Mucosa of descending colon (tissue), 3 donors: ENCODE measurements at regions not wholly inside any gene's neighbourhood (a gene's known extent, or its start where the extent isn't known, plus 50 kb on each side); places are given as distances from the start of the nearest gene placed in this dataset.

Experiments
- ATAC-seq: fragments of 200-7000 bp; cut with Tn5 transposase; one replicate; pipeline ENCODE4 v1.9.1; 2020; ENCODE audit warnings: mild to moderate bottlenecking, moderate library complexity
- DNase-seq, 3 donors: peaks; one replicate each; pipeline ENCODE4 v3.0.0-alpha.2; 2020
- H3K36me3 ChIP-seq: fragments of 200-600 bp; one replicate; pipeline ENCODE4 v1.8.0; 2021; ENCODE audit warnings: low read depth, mild to moderate bottlenecking
- H3K4me1 ChIP-seq: fragments of 200-600 bp; one replicate; pipeline ENCODE4 v1.8.0; 2021; ENCODE audit warnings: low read depth, mild to moderate bottlenecking
- H3K4me3 ChIP-seq: fragments of 200-600 bp; one replicate; pipeline ENCODE4 v1.8.0; 2021; ENCODE audit warnings: mild to moderate bottlenecking
- H3K9me3 ChIP-seq: fragments of 200-600 bp; one replicate; pipeline ENCODE4 v1.8.0; 2021; ENCODE audit warnings: mild to moderate bottlenecking
- intact Hi-C, 2 donors: fragments of 100-400 bp; cut with DNase I in 1 of 2; cut with micrococcal nuclease in 1 of 2; formaldehyde crosslinking; loops; one replicate each; pipeline versions ENCODE4 v1.11.0 to v1.11.1; 2022; cut with DNase I, micrococcal nuclease
- TF ChIP-seq, protein P1 (sequence below): fragments of 200-600 bp; IDR thresholded peaks from one replicate; pipeline ENCODE4 v1.8.0; 2022; ENCODE audit warnings: antibody characterized with exemption, mild to moderate bottlenecking
- donor health status: DM: no; HTN: no; CAD: no; lungs with moderate emphysema.
- donor health status: DM: no; HTN: no; CAD: no.
- donor health status: DM: no; HTN: yes; CAD: no.

DNA sequence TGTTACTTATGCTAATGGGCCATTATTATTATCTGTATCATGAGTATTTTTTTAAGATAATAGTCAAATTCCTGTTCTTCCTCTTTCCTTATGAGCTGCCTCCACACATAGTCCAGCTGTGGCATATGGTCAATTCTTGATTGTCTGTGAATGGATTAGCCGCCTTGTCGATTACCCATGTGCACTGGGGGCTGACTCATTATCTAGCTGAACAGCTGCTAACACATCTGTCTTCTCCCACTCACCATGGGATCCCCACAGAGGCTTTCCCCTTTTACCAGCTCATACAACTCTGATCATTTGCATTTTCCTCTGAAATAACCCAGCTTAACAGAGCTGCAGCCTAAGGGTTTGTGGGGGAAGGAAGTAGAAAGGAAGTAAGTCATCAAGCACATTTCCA, 915.0 kb downstream of the CDH11 start:
- intact Hi-C loops: no loop called here
- H3K4me3 ChIP-seq: no peak overlapping the region
- H3K4me1 ChIP-seq: no peaks in the 10 kb centered on the region
- H3K36me3 ChIP-seq: no peaks in the 10 kb centered on the region
- TF ChIP-seq, protein P1, sequence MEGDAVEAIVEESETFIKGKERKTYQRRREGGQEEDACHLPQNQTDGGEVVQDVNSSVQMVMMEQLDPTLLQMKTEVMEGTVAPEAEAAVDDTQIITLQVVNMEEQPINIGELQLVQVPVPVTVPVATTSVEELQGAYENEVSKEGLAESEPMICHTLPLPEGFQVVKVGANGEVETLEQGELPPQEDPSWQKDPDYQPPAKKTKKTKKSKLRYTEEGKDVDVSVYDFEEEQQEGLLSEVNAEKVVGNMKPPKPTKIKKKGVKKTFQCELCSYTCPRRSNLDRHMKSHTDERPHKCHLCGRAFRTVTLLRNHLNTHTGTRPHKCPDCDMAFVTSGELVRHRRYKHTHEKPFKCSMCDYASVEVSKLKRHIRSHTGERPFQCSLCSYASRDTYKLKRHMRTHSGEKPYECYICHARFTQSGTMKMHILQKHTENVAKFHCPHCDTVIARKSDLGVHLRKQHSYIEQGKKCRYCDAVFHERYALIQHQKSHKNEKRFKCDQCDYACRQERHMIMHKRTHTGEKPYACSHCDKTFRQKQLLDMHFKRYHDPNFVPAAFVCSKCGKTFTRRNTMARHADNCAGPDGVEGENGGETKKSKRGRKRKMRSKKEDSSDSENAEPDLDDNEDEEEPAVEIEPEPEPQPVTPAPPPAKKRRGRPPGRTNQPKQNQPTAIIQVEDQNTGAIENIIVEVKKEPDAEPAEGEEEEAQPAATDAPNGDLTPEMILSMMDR: no peak
- DNase-seq (no peak), ATAC-seq (no peak)
- no peaks in the 10 kb centered on the region for H3K9me3 ChIP-seq

DNA sequence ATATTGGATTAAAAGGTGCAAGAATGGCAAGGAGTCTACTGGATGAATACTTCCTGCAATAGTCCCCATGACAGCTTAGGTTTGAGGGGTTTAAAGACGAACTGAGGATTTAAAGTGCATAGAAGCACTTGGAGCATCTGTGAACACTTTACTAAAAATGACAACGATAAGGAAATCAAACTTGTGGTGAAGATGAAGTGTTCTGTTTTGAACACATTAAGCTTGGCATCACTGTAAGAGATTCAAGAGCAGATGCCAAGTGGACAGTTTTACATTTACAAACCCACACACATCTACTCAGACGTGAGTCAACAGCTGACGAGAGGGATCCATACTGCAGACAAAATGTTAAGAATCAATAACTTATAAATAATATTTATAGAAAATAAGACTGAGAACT, 918.7 kb downstream of the CDH11 start:
- DNase-seq: no peak
- no peaks in the 10 kb centered on the region for H3K36me3 ChIP-seq
- intact Hi-C loops: no loop called here
- no peaks in the 10 kb centered on the region for H3K4me1 ChIP-seq
- TF ChIP-seq, protein P1: no peak
- H3K4me3 ChIP-seq: no peak overlapping the region
- H3K9me3 ChIP-seq: no peaks in the 10 kb centered on the region
- ATAC-seq: no peak

GRCh38 chr16:64202571-64202970, 919.3 kb downstream of the CDH11 start:
- TF ChIP-seq, protein P1: no peak
- Histone ChIP-seq H3K4me3 (no peak overlapping the region), H3K36me3 (no peaks in the 10 kb centered on the region), H3K9me3 (no peaks in the 10 kb centered on the region), H3K4me1 (no peaks in the 10 kb centered on the region)
- no peak for DNase-seq
- intact Hi-C loops: no loop called here
- ATAC-seq: no peak

DNA sequence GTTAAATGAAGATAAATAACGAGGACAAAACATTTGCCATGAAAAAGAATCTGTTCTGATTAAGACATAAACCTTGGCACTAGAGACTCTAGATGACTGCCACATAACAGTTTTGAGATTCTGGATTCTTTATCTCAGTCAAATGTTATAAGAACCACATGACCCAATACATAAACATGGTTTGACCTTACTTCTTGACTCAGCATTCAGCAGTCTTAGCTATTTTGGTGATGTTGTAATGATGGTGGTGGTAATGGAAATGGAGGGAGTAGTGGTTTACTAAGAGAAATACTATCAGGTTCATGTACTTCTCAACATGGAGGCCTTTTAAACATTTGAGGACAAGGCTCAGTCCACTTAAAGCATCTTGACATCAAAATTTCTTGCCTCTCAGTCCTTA, 925.4 kb downstream of the CDH11 start:
- no peaks in the 10 kb centered on the region for H3K9me3 ChIP-seq
- ATAC-seq (no peak), DNase-seq (no peak)
- H3K36me3 ChIP-seq: no peaks in the 10 kb centered on the region
- no peak overlapping the region for H3K4me3 ChIP-seq
- intact Hi-C loops: no loop called here
- TF ChIP-seq, protein P1: no peak
- no peaks in the 10 kb centered on the region for H3K4me1 ChIP-seq

DNA sequence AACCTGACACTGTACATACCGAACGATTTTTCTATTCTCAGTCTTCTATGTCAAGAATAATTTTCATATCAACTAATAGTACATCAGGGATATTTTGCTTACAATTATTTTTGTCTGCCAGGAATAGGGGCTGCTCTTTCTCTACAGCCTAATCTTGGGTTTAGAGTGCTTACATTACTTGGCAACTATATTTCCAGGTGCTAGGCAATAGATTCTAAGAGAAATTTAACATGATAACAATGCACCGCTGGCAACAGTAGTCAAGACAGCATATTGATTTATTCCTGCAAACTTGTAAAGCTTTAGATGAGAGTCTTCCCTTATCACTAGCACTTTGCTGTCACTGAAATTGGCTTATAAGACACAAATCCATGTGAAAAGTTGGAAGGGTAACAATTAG, 935.9 kb downstream of the CDH11 start:
- no peak for ATAC-seq
- no peak for DNase-seq
- no peaks in the 10 kb centered on the region for H3K36me3 ChIP-seq
- no peaks in the 10 kb centered on the region for H3K9me3 ChIP-seq
- no peaks in the 10 kb centered on the region for H3K4me1 ChIP-seq
- no peak overlapping the region for H3K4me3 ChIP-seq
- intact Hi-C loops: no loop called here
- TF ChIP-seq, protein P1: no peak

DNA sequence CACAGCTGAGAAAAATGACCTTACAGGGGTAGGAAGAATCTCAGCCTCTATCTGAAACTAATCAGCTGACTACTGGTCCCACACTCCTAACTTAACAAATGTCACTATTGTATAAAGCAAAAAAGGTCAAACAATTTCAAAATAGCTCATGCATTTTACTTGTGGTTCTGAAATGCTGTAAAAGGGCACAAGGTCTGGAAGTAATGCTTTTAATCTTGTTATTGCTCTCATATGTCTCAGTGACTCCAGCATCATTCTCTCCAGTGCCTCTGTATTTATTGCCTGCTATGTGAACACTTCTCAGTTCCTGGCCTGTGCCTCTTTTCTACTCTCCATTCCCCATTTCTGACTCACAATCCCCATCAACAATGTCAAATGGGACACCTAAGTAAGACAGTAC, 937.7 kb downstream of the CDH11 start:
- no peak overlapping the region for H3K4me3 ChIP-seq
- intact Hi-C loops: no loop called here
- DNase-seq (no peak), ATAC-seq (no peak)
- peaks cover 2% of the 10 kb centered on the region for H3K9me3 ChIP-seq
- H3K36me3 ChIP-seq: no peaks in the 10 kb centered on the region
- H3K4me1 ChIP-seq: no peaks in the 10 kb centered on the region
- TF ChIP-seq, protein P1: no peak
